ENCODE measurements at regions not wholly inside any gene's neighbourhood (a gene's known extent, or its start where the extent isn't known, plus 50 kb on each side); places are given as distances from the start of the nearest gene placed in this dataset.

GRCh38 chr2:78718024-78718423 lies 307.5 kb upstream of the REG3G start:
- TF ChIP-seq CTCF (conservative IDR thresholded peaks at IDR 0.05), result no peak
- TF ChIP-seq EZH2 (IDR thresholded peaks at IDR 0.05; ENCODE audit: low read depth), result no peak

All from PC-9 (cell line).